ENCODE measurements at regions not wholly inside any gene's neighbourhood (a gene's known extent, or its start where the extent isn't known, plus 50 kb on each side); places are given as distances from the start of the nearest gene placed in this dataset.

GRCh38 chr20:17889226-17889625 lies 79.4 kb downstream of the SNX5 start:
- peak in 1 of 3 experiments; percentile 24; a peak in 1 of 6 replicates for TF ChIP-seq CTCF (IDR thresholded peaks at IDR 0.05 in 2 of 3, conservative IDR thresholded peaks at IDR 0.05 in 1 of 3; ENCODE audit: borderline replicate concordance in 1 of 3, insufficient read depth in 1 of 3, low read depth in 2 of 3, low read length in 2 of 3)
- TF ChIP-seq ZNF274 (IDR thresholded peaks at IDR 0.05; ENCODE audit: low read depth, low read length) = no peak
- no peak for TF ChIP-seq REST (IDR thresholded peaks at IDR 0.05; ENCODE audit: low read depth)
- TF ChIP-seq POLR2AphosphoS5 (IDR thresholded peaks at IDR 0.05; ENCODE audit: low read depth, low read length) = no peak
- TF ChIP-seq POLR2A (IDR thresholded peaks at IDR 0.05; ENCODE audit: borderline replicate concordance, extremely low read depth, insufficient read depth, insufficient read length) = no peak
- no peak for TF ChIP-seq JUND (IDR thresholded peaks at IDR 0.05)
- no peak for TF ChIP-seq SP1 (IDR thresholded peaks at IDR 0.05; ENCODE audit: low read depth)

All from HCT116 (cell line).